ENCODE measurements at regions not wholly inside any gene's neighbourhood (a gene's known extent, or its start where the extent isn't known, plus 50 kb on each side); places are given as distances from the start of the nearest gene placed in this dataset.

GRCh38 chr1:30040081-30041019 is 683.0 kb downstream of the MATN1 start:
- 85 to 90% methylated on average over 8 of the region's 8 CpGs for WGBS, 2 donors
- peaks cover 0 to 13% (median 0%) of the 10 kb centered on the region in 4 donors for H3K9me3 ChIP-seq (ENCODE audit: control insufficient read depth in 4 of 4, insufficient read depth in 3 of 4, low read length in 3 of 4)
- no peak overlapping the region for H3K4me3 ChIP-seq
- no peaks in the 10 kb centered on the region for H3K4me1 ChIP-seq (ENCODE audit: control insufficient read depth in 5 of 5, insufficient read depth in 5 of 5, low read length in 5 of 5)
- H3K27ac ChIP-seq (ENCODE audit: low read depth in 1 of 2, low read length in 1 of 2) = no peak overlapping the region
- H3K9ac ChIP-seq (ENCODE audit: insufficient read depth in 1 of 2, low read length in 2 of 2) = no peak overlapping the region
- DNase-seq = no peak
- no peak for ATAC-seq (ENCODE audit: insufficient read depth, low FRiP score)
- no peaks in the 10 kb centered on the region for H3K36me3 ChIP-seq (ENCODE audit: control insufficient read depth in 4 of 4, insufficient read depth in 4 of 4, low read length in 4 of 4)
- H3K27me3 ChIP-seq (ENCODE audit: control insufficient read depth in 3 of 3, insufficient read depth in 3 of 3, low read length in 2 of 3) = no peaks in the 10 kb centered on the region
- no peak for TF ChIP-seq CTCF (IDR thresholded peaks at IDR 0.05; ENCODE audit: control extremely low read depth, extremely low read depth)

DNA sequence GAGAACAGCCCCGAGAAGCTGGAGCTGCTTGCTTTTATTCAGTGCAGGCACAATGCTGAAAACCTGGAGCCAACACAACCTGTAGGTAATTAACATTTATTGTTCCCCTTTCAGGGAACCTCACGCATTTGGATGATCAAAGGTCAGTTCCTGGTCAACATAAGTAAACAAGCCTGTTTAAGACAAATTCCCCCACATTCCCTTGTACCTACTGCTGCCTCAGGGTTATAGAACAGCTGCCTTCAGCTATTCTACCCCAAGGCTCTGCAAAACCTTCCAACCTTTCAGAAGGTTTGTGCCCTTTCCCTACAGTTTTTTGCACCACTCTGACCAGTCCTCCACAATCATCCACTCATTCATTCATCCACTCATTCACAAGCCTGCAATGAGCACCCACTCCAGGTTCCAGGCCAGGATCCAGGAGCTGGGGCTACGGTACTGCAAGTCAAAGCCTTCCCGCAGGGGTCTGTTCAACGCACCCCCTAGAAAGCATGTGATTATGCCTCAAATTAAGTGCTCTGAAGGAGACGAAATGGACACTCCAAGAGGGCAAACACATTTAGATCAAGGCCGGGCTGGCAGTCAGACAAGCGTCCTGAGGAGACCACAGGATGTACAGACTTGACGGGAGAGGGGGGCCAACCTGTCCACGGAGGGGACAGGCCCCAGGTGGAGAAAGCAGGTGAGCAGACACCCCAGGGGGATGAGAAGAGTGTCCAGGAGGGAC is 683.9 kb downstream of the MATN1 start:
- H3K4me1 ChIP-seq (ENCODE audit: control insufficient read depth in 5 of 5, insufficient read depth in 5 of 5, low read length in 5 of 5) = no peaks in the 10 kb centered on the region
- ATAC-seq (ENCODE audit: insufficient read depth, low FRiP score) (no peak), DNase-seq (no peak)
- H3K36me3 ChIP-seq (ENCODE audit: control insufficient read depth in 4 of 4, insufficient read depth in 4 of 4, low read length in 4 of 4) = no peaks in the 10 kb centered on the region
- H3K4me3 ChIP-seq = no peak overlapping the region
- peaks cover 0 to 13% (median 0%) of the 10 kb centered on the region in 4 donors for H3K9me3 ChIP-seq (ENCODE audit: control insufficient read depth in 4 of 4, insufficient read depth in 3 of 4, low read length in 3 of 4)
- 77 to 83% methylated on average over 10 of the region's 10 CpGs for WGBS, 2 donors
- H3K27me3 ChIP-seq (ENCODE audit: control insufficient read depth in 3 of 3, insufficient read depth in 3 of 3, low read length in 2 of 3) = no peaks in the 10 kb centered on the region
- TF ChIP-seq CTCF (IDR thresholded peaks at IDR 0.05; ENCODE audit: control extremely low read depth, extremely low read depth) = no peak
- no peak overlapping the region for H3K27ac ChIP-seq (ENCODE audit: low read depth in 1 of 2, low read length in 1 of 2)
- no peak overlapping the region for H3K9ac ChIP-seq (ENCODE audit: insufficient read depth in 1 of 2, low read length in 2 of 2)

- WGBS, 2 donors = 75 to 83% methylated on average over 9 of the region's 9 CpGs
- DNase-seq = peak in 1 of 3 donors; percentile 8
These were observed 685.0 kb downstream of the MATN1 start for GRCh38 chr1:30038134-30039025.

More at GRCh38 chr1:30038134-30039025, 685.0 kb downstream of the MATN1 start:
- H3K36me3 ChIP-seq (ENCODE audit: control insufficient read depth in 4 of 4, insufficient read depth in 4 of 4, low read length in 4 of 4) = no peaks in the 10 kb centered on the region
- no peak for ATAC-seq (ENCODE audit: insufficient read depth, low FRiP score)
- no peak for TF ChIP-seq CTCF (IDR thresholded peaks at IDR 0.05; ENCODE audit: control extremely low read depth, extremely low read depth)
- no peak overlapping the region for H3K27ac ChIP-seq (ENCODE audit: low read depth in 1 of 2, low read length in 1 of 2)
- H3K4me1 ChIP-seq (ENCODE audit: control insufficient read depth in 5 of 5, insufficient read depth in 5 of 5, low read length in 5 of 5) = no peaks in the 10 kb centered on the region
- no peaks in the 10 kb centered on the region for H3K27me3 ChIP-seq (ENCODE audit: control insufficient read depth in 3 of 3, insufficient read depth in 3 of 3, low read length in 2 of 3)
- H3K4me3 ChIP-seq = no peak overlapping the region
- H3K9me3 ChIP-seq (ENCODE audit: control insufficient read depth in 4 of 4, insufficient read depth in 3 of 4, low read length in 3 of 4) = peaks cover 0 to 11% (median 0%) of the 10 kb centered on the region in 4 donors
- H3K9ac ChIP-seq (ENCODE audit: insufficient read depth in 1 of 2, low read length in 2 of 2) = no peak overlapping the region
